Astrocyte of the spinal cord (primary cell): ENCODE measurements at regions not wholly inside any gene's neighbourhood (a gene's known extent, or its start where the extent isn't known, plus 50 kb on each side); places are given as distances from the start of the nearest gene placed in this dataset.

Source experiments
- DNase-seq: peaks from one replicate; pipeline ENCODE4 v3.0.0; 2011; ENCODE audit warnings: low read depth, low spot score
- H3K4me3 ChIP-seq: 2 replicates; pipeline ENCODE4 v1.5.1; 2011; ENCODE audit warnings: low read depth, mild to moderate bottlenecking, low read length, moderate library complexity
- in situ Hi-C: cut with HindIII; loops from 2 replicates; pipeline ENCODE4 v1.10.0; 2017; ENCODE audit warnings: low sequenced_read_pairs
- TF ChIP-seq, protein P1 (sequence below): IDR thresholded peaks from 2 replicates; pipeline ENCODE4 v1.5.1; 2012; ENCODE audit warnings: low read depth, mild to moderate bottlenecking, low read length, inconsistent platforms

DNA sequence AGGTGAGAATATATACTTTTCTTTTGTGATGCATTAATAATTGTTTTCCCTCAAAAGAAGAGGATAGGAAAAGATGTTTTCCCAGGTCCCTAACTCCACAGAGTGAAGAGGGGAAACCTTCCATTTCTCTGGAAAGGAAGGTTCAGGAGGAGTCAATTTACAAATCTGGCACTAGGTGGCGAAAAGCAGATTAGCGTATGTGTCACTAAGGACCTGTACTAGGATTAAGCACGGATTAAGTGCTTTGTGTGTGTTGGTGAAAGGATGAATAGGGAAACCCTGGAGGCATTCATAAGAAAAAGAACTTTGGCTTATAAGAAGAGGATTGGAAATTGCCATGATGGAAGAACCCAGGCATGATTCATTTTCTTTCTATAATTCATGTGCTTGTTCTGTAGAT lies 410.1 kb upstream of the PLXNA2 start:
- peak; percentile 12 for DNase-seq
- no peak overlapping the region for H3K4me3 ChIP-seq
- TF ChIP-seq, protein P1, sequence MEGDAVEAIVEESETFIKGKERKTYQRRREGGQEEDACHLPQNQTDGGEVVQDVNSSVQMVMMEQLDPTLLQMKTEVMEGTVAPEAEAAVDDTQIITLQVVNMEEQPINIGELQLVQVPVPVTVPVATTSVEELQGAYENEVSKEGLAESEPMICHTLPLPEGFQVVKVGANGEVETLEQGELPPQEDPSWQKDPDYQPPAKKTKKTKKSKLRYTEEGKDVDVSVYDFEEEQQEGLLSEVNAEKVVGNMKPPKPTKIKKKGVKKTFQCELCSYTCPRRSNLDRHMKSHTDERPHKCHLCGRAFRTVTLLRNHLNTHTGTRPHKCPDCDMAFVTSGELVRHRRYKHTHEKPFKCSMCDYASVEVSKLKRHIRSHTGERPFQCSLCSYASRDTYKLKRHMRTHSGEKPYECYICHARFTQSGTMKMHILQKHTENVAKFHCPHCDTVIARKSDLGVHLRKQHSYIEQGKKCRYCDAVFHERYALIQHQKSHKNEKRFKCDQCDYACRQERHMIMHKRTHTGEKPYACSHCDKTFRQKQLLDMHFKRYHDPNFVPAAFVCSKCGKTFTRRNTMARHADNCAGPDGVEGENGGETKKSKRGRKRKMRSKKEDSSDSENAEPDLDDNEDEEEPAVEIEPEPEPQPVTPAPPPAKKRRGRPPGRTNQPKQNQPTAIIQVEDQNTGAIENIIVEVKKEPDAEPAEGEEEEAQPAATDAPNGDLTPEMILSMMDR = peak; percentile 49
- in situ Hi-C loops = no loop called here

DNA sequence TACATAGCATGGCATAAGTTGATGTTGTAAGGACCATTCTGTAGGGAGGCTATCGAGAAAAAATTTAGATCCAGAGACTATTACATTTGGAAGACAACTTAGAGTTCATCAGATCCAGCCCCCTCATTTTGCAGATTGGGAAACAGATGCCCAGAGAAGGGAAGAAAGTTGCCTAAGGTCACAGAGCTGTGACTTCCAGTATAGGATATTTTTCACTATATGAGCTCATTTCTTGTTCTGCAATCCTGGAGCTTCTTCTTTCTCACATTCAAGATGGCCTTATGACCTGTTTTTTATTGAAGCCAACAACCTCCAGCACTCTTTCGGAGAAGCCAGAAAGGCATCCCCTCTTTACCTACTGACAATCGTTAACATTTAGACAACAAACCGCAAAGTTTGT lies 421.8 kb upstream of the PLXNA2 start:
- no peak overlapping the region for H3K4me3 ChIP-seq
- in situ Hi-C loops = no loop called here
- DNase-seq = no peak
- TF ChIP-seq, protein P1 = no peak

DNA sequence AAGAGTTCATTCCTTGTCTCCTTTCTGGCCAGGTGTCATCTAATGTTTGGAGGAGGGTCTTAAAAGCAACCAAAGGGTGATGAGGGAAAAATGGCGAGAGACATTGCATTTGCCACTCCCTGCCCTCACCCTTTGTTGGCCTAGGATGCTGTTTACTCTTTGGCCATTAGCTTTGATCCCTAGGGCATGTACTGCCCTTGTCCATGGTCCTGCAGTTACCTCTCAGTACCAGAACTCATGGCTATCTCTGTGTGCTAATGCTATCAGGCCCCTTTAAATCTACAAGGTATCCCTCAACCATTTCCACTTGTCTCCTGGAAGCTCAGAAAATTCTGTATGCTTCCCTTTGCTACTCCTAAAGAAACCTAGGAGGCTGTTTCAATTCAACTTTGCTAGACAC lies 424.8 kb upstream of the PLXNA2 start:
- TF ChIP-seq, protein P1 = no peak
- in situ Hi-C loops = no loop called here
- peak; percentile 3 for DNase-seq

DNA sequence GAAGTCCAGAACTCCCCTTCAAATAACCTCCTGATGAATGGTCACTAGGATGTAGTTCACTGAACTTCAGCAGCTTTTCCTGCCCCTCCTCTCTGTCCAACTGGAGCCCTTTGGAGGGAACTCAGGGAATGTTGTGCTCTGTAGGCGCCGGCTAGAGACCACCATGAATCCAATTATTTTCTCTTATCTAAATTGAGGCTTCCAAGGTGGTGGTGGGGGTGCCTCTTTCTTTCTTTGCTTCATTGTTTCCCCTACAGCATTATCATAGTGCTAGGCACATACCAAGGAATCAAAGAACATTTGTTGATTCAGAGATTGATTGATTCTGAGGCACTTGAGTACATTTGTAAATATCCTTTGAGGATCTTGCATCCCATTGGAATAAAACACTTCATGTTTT lies 426.6 kb upstream of the PLXNA2 start:
- TF ChIP-seq, protein P1 = no peak
- in situ Hi-C loops = no loop called here
- H3K4me3 ChIP-seq = no peak overlapping the region
- DNase-seq = no peak

More for the DNA sequence above, 424.8 kb upstream of the PLXNA2 start:
- H3K4me3 ChIP-seq = no peak overlapping the region

- TF ChIP-seq, protein P1 = no peak
- in situ Hi-C loops = no loop called here
- H3K4me3 ChIP-seq = no peak overlapping the region
- DNase-seq = no peak
Measured at GRCh38 chr1:208681878-208682663, 437.9 kb upstream of the PLXNA2 start.

DNA sequence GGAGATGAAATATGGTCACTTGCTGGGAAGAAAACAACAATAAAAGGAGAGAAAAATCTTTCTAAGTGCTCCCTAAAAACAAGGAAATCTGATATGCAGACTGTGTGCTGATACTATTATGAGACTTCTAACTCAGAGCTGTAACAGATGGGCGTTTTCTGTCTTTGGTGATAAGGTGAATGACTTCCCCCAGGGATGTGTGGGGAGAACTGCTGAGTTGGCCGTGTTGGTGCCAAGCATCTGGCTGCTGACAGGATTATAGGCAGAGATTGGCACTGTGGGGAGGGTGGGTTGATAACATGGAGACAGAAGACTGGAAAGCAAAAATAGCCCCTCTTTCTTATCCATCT lies 438.5 kb upstream of the PLXNA2 start:
- TF ChIP-seq, protein P1 = no peak
- in situ Hi-C loops = no loop called here
- DNase-seq = no peak

More for the DNA sequence above, 438.5 kb upstream of the PLXNA2 start:
- no peak overlapping the region for H3K4me3 ChIP-seq
